HT-29 (cell line): ENCODE measurements at regions not wholly inside any gene's neighbourhood (a gene's known extent, or its start where the extent isn't known, plus 50 kb on each side); places are given as distances from the start of the nearest gene placed in this dataset.
"Not testable (repeated sequence)": the region's sequence is repeated elsewhere in the genome, so short reads cannot be mapped to it uniquely, and the experiment has no call there.

Experiments
- DNase-seq: peaks from one replicate; pipeline ENCODE4 v3.0.0-alpha.2; 2015; ENCODE audit warnings: low spot score

DNA sequence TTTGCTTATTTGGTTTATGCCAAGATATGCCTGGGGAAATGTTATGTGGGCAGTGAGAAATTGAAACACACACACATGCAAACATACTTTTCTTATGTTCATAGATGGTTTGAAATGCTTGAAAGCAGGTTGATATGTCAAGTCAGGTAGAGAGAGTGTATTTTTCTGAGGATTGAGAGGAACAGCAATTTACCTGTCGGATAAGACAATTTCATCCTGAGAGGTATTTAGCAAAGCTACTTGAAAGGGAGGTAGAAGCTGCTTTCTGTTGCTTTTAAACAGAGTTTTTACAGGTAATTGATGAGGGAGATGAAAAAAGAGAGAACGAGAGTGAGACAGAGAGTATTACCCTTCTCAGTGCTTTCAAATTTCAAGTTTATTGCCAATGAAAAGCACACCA is 854.3 kb downstream of the CDH8 start:
- DNase-seq = no peak

DNA sequence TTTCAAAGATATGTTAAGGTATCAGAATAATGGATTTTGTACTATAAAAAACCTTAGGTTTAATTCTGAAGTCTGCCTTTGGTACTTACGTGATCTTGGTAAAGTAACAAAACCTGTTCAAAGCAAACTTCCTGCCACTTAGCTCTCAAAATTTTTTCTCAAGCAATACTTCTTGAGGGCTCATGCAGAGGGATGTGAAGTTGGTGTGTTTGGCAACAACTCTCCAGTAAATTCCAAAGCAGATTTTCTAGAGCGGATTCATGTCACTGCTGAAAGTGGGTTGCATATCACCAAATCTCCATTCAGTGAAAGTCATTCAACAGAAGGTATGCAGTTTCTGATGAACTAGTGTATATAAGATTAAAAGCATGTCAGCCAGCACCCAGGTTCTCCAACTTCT is 856.7 kb downstream of the CDH8 start:
- DNase-seq = no peak

DNA sequence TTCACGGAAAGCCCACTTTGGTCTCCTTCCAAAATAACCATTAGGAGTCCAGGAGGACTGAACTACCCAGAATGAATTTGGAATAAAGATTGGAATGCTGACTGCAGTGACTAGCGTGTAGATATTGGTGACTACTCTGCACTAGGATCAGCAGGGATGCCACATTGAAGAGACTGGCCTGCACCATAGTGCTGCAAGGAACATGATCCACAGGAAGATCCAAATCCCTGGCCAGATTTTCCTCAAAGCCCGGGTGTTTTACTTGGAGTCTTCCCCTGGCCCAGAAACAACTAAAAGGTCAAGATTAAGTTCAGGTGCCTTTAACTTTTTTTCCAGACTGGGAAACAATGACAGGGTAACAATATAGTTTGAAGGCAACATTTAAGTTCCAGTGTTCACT is 870.4 kb downstream of the CDH8 start:
- no peak for DNase-seq

DNA sequence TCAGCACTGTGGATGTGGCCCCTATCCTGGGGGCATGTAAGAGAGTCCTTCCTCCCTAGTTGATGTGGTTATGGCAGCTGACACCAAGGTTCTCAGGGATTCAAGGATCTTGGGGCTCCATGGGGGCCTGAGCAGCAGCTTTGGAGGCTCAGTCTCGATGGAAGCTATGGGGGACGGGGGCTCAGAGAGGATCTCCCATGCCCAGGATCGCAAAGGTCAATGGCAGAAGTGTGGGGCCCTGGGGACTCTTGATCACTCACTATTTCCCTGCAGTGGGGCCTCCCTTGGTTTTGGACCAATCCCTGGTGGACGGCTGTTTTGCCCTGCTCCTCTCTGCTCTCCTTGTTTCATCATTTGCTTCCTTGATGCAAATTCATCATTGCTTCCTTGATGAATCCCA is 885.9 kb downstream of the CDH8 start:
- DNase-seq = no peak

DNA sequence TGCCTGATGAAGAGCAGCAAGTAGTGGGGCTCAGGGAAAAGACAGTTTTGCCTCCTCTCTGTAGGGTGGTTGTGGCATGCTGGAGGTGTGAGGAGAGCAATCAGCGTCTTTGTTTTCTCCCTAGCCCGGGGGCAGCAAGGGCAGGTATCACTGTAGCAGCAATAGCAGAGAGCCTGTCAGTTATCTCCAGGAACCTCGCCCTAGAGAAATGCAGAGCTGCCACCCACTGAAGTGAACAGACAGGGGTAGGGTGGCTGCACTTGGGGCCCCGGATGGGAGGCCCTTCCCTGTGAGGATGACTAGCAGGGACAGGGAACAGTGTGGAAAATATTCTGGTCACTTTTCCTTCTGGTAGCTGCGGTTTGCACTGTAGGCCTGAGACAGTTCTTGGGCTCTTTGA is 886.5 kb downstream of the CDH8 start:
- no peak for DNase-seq

- peak; percentile 34 for DNase-seq
Observed at GRCh38 chr16:61148930-61149329, 887.3 kb downstream of the CDH8 start.

DNA sequence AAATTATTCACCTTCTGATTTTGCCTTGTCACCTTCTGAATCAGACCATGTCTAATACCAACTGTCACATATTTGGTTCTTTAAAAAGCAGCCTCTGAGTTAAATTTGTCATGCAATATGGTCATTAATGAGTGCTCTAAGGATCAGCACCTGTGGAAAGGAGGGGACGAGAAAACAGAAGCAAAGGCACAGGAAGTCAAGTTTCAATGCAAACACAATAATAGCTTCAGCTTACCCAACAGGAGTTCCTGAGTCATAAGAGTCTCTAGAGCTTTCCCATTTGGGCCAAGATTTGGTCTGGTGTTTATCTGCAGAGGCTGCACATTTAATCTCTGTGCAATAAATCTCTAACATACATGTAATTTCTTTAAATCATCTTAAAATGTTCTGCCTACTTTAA is 889.8 kb downstream of the CDH8 start:
- DNase-seq = no peak

- no peak for DNase-seq
Observed at GRCh38 chr16:61131447-61131846, 904.8 kb downstream of the CDH8 start.

DNA sequence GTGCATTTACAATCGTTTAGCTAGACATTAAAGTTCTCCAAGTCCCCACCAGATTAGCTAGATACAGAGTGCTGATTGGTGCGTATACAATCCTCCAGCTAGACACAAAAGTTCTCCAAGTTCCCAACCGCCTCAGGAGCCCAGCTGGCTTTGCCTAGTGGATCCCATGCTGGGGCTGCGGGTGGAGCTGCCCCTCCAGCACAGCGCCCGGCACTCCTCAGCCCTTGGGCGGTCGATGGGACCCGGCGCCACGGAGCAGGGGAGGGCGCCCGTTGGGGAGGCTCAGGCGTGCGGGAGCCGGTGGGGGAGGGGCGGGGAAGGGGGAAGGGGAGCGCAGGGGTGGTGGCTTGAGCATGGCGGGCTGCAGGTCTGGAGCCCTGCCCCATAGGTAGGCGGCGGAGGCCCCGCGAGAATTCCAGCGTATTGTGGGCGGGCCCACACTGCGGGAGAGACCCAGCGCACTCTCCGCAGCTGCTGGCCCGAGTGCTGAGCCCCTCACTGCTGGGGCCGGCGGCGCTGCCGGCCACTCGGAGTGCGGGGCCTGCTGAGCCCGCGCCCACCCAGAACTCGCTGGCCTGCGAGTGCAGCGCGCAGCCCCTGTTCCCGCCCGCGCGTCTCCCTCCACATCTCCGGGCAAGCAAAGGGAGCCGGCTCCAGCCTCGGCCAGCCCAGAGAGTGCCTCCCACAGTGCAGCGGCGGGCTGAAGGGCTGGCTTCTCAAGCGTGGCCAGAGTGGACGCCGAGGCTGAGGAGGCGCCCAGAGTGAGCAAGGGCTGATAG is 907.5 kb downstream of the CDH8 start:
- DNase-seq = no peak

GRCh38 chr16:61105544-61105943 is 930.7 kb downstream of the CDH8 start:
- DNase-seq = no peak

- no peak for DNase-seq
Observed at GRCh38 chr16:61098505-61098904, 937.7 kb downstream of the CDH8 start.

GRCh38 chr16:61091300-61091699 is 944.9 kb downstream of the CDH8 start:
- DNase-seq = not testable (repeated sequence)

DNA sequence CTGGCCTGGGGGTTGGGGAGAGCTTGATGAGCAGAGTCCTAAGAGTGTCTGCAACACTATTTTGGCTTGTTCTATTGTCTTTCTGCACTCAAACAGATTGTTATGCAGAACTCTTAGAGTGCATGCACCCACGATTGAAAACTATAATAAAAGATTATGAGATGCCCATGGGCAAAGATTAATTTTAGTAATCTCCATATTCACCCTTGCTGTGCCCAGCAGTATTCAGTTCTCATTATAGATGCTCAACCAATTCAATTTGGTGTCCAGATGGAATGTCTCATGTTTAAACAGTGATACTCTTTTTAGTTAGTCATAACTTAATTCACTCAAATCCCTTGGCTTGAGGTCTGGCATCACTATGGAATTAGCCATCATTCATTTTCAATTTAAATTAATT is 952.5 kb downstream of the CDH8 start:
- DNase-seq = no peak

- DNase-seq = no peak
Observed at GRCh38 chr16:61074324-61074723, 961.9 kb downstream of the CDH8 start.

GRCh38 chr16:61057635-61058034 is 978.6 kb downstream of the CDH8 start:
- no peak for DNase-seq

GRCh38 chr16:61050547-61050946 is 985.7 kb downstream of the CDH8 start:
- DNase-seq = no peak

DNA sequence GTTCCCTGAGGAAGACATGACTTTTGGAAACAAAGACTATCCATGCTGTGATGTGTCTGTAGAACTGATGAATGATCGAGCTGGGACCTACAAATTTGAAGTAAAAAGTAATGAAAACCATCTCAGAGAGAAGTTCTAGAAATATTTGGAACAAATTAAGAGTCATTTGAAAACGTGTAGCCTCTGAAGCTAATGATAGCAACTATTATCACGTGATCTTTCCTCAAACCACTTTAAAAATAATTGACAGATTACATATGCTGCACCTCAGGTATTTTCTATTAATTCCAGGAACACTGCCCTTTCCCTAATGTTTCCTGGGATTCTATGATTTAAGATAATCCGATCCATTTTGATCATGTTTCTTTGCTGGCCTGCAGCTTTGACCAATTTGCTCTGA is 990.3 kb downstream of the CDH8 start:
- no peak for DNase-seq

- DNase-seq = peak; percentile 3
Observed at GRCh38 chr16:61042737-61043136, 993.5 kb downstream of the CDH8 start.

- DNase-seq = no peak
Observed at GRCh38 chr16:61030616-61031015, 1005.6 kb downstream of the CDH8 start.

DNA sequence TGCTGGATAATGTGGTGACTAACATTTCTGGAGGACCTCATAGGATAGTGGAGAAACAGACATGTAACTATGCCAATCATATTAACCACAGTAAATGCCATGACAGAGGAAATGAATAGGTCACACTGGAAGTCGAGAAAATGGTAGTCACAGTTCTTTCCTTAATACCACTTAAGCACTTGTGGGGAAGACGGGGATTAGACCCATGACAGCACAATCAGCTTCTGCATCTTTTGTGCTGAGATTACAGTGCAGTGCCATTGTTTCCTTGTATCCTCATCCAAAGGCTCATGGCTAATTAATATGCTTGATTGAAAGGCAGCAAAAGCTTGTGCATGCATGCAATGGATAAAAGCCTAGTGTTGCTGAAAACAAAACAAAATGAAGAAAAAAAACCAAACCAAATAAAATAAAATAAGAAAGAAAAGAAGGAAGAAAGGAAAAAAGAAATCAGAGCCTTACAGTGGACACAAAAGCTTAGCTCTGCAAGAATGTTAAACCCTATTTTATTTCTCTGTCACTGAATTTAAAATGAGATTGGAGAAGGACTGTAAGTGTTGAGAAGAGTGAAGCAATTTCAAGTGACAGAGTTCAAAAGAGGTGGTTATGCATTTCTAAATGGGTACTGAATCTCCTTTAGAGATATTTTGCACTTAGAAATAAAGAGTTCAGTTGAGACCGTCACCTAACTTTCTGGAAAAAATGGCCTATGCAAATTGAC is 1011.9 kb downstream of the CDH8 start:
- DNase-seq = no peak

GRCh38 chr16:61014869-61015268 is 1021.4 kb downstream of the CDH8 start:
- DNase-seq = peak; percentile 30

- DNase-seq = no peak
Observed at GRCh38 chr16:61007694-61008093, 1028.5 kb downstream of the CDH8 start.

GRCh38 chr16:61005952-61006351 is 1030.3 kb downstream of the CDH8 start:
- no peak for DNase-seq
